IMR-90 (cell line): ENCODE measurements at regions not wholly inside any gene's neighbourhood (a gene's known extent, or its start where the extent isn't known, plus 50 kb on each side); places are given as distances from the start of the nearest gene placed in this dataset.

ENCODE experiments used
- ATAC-seq: fragments of 200-7000 bp; cut with Tn5 transposase; 2 replicates; pipeline ENCODE4 v1.9.1; 2020; ENCODE audit warnings: low read depth, mild to moderate bottlenecking, moderate library complexity
- BruUV-seq: library from RNA; stranded (reverse); fragments of 400-500 nt; replicated peaks from 2 replicates; lab custom pipeline; 2021; lab: Mats Ljungman, UMichigan
- CTCF ChIA-PET: fragments of 300-600 bp; formaldehyde crosslinking; extraction: SDS; loops from one replicate; lab custom pipeline; 2021; ENCODE audit warnings: antibody characterized with exemption; lab: Yijun Ruan, JAX
- POLR2A ChIA-PET: fragments of 300-600 bp; sonication (Branson Sonifier 250); formaldehyde crosslinking; loops from one replicate; lab custom pipeline; 2022; ENCODE audit warnings: antibody characterized with exemption; ENCODE audit not compliant: unreplicated experiment; lab: Charles Lee
- DNase-seq: peaks from one replicate; pipeline ENCODE4 v3.0.0; 2013
- H2AFZ ChIP-seq: replicated peaks from 2 replicates; pipeline ENCODE3; 2013; ENCODE audit warnings: low read length, mild to moderate bottlenecking; ENCODE audit not compliant: poor library complexity
- H2AK5ac ChIP-seq: 2 replicates; pipeline ENCODE4 v1.6.1; 2013; ENCODE audit warnings: low read depth, low read length, inconsistent platforms
- H2AK9ac ChIP-seq: replicated peaks from 2 replicates; pipeline ENCODE3; 2013; ENCODE audit warnings: mild to moderate bottlenecking, low read depth, low read length, moderate library complexity; ENCODE audit not compliant: poor library complexity
- H2BK120ac ChIP-seq: 2 replicates; pipeline ENCODE4 v1.6.1; 2013; ENCODE audit warnings: low read depth, low read length, inconsistent platforms
- H2BK15ac ChIP-seq: 3 replicates; pipeline ENCODE4 v1.6.1; 2013; ENCODE audit warnings: low read depth, low read length, inconsistent platforms
- H2BK20ac ChIP-seq: 2 replicates; pipeline ENCODE4 v1.6.1; 2013; ENCODE audit warnings: low read depth, mild to moderate bottlenecking, inconsistent platforms, low read length, moderate library complexity
- H2BK5ac ChIP-seq: 2 replicates; pipeline ENCODE4 v1.6.1; 2013; ENCODE audit warnings: mild to moderate bottlenecking, low read depth, low read length, inconsistent platforms; ENCODE audit not compliant: poor library complexity, severe bottlenecking
- H3K14ac ChIP-seq: replicated peaks from 2 replicates; pipeline ENCODE4 v1.6.1; 2013; ENCODE audit warnings: low read depth, low read length, inconsistent platforms
- H3K18ac ChIP-seq: 2 replicates; pipeline ENCODE4 v1.6.1; 2013; ENCODE audit warnings: low read depth, low read length, control low read depth
- H3K23ac ChIP-seq: 2 replicates; pipeline ENCODE4 v1.6.1; 2013; ENCODE audit warnings: low read depth, low read length, inconsistent platforms
- H3K27ac ChIP-seq: 2 replicates; pipeline ENCODE4 v1.5.1; 2013; ENCODE audit warnings: mild to moderate bottlenecking, control low read depth, low read length; ENCODE audit not compliant: insufficient read depth
- H3K27me3 ChIP-seq: 2 replicates; pipeline ENCODE4 v1.6.1; 2013; ENCODE audit warnings: low read length; ENCODE audit not compliant: control insufficient read depth, insufficient read depth
- H3K36me3 ChIP-seq: 2 replicates; pipeline ENCODE4 v1.6.1; 2013; ENCODE audit warnings: low read length, mixed read lengths; ENCODE audit not compliant: control insufficient read depth, insufficient read depth
- H3K4ac ChIP-seq: 2 replicates; pipeline ENCODE4 v1.6.1; 2013; ENCODE audit warnings: low read depth, low read length, inconsistent platforms
- H3K4me1 ChIP-seq: 2 replicates; pipeline ENCODE4 v1.6.1; 2013; ENCODE audit warnings: low read length, mixed read lengths; ENCODE audit not compliant: control insufficient read depth, insufficient read depth
- H3K4me2 ChIP-seq: 2 replicates; pipeline ENCODE4 v1.6.1; 2013; ENCODE audit warnings: low read depth, mild to moderate bottlenecking, control low read depth, low read length, moderate library complexity
- H3K4me3 ChIP-seq: 2 replicates; pipeline ENCODE4 v1.5.1; 2013; ENCODE audit warnings: low read depth, mild to moderate bottlenecking, control low read depth, low read length, moderate library complexity; ENCODE audit not compliant: insufficient read depth
- H3K56ac ChIP-seq: 2 replicates; pipeline ENCODE4 v1.6.1; 2013; ENCODE audit warnings: low read length, inconsistent platforms; ENCODE audit not compliant: insufficient read depth; ENCODE audit errors: extremely low read depth
- H3K79me1 ChIP-seq, 2 experiments: 2 replicates each; pipeline ENCODE4 v1.6.1; 2013; ENCODE audit warnings: low read length in 2 of 2, inconsistent platforms in 1 of 2, low read depth in 1 of 2
- H3K9ac ChIP-seq: 2 replicates; pipeline ENCODE4 v1.6.1; 2013; ENCODE audit warnings: low read depth, low read length, control low read depth
- H3K9me1 ChIP-seq: 2 replicates; pipeline ENCODE4 v1.6.1; 2013; ENCODE audit warnings: low read length, inconsistent platforms; ENCODE audit not compliant: insufficient read depth
- H3K9me3 ChIP-seq: 2 replicates; pipeline ENCODE4 v1.6.1; 2013; ENCODE audit warnings: low read length; ENCODE audit not compliant: control insufficient read depth, insufficient read depth
- H4K20me1 ChIP-seq: 2 replicates; pipeline ENCODE4 v1.6.1; 2013; ENCODE audit warnings: low read length, inconsistent platforms; ENCODE audit not compliant: insufficient read depth
- H4K5ac ChIP-seq: 2 replicates; pipeline ENCODE4 v1.6.1; 2013; ENCODE audit warnings: mild to moderate bottlenecking, low read depth, low read length, control low read depth
- H4K8ac ChIP-seq, 2 experiments: 2 replicates each; pipeline ENCODE4 v1.6.1; 2013; ENCODE audit warnings: low read depth in 2 of 2, low read length in 2 of 2, control low read depth in 1 of 2, inconsistent platforms in 1 of 2
- H4K91ac ChIP-seq: 2 replicates; pipeline ENCODE4 v1.6.1; 2013; ENCODE audit warnings: low read depth, low read length, inconsistent platforms; ENCODE audit not compliant: insufficient read depth
- BHLHE40 ChIP-seq: fragments of 150-350 bp; IDR thresholded peaks from 2 replicates; pipeline ENCODE4 v1.6.1; 2016; ENCODE audit warnings: mild to moderate bottlenecking, low read depth, low read length
- CEBPB ChIP-seq: IDR thresholded peaks from 2 replicates; pipeline ENCODE4 v1.6.1; 2012; ENCODE audit warnings: low read depth, low read length, improper control_type of control experiment
- ELK1 ChIP-seq: fragments of 150-350 bp; IDR thresholded peaks from 2 replicates; pipeline ENCODE4 v1.6.1; 2016; ENCODE audit warnings: low read depth, mild to moderate bottlenecking, low read length, moderate library complexity, borderline replicate concordance
- MAFK ChIP-seq: IDR thresholded peaks from 2 replicates; pipeline ENCODE4 v1.6.1; 2012; ENCODE audit warnings: low read depth, low read length, improper control_type of control experiment
- MAZ ChIP-seq: IDR thresholded peaks from 2 replicates; pipeline ENCODE4 v1.6.1; 2012; ENCODE audit warnings: low read depth, mild to moderate bottlenecking, low read length, improper control_type of control experiment, moderate library complexity, borderline replicate concordance
- NFE2L2 ChIP-seq: fragments of 150-350 bp; IDR thresholded peaks from 2 replicates; pipeline ENCODE4 v1.6.1; 2016; ENCODE audit warnings: low read depth, mild to moderate bottlenecking, low read length
- POLR2A ChIP-seq: IDR thresholded peaks from 2 replicates; pipeline ENCODE4 v1.6.1; 2012; ENCODE audit warnings: mild to moderate bottlenecking, low read depth, low read length
- RAD21 ChIP-seq: IDR thresholded peaks from 2 replicates; pipeline ENCODE4 v1.6.1; 2012; ENCODE audit warnings: low read length, improper control_type of control experiment
- RFX5 ChIP-seq: IDR thresholded peaks from 2 replicates; pipeline ENCODE4 v1.8.0; 2012; ENCODE audit warnings: low read depth, mild to moderate bottlenecking, low read length, moderate library complexity
- SMC3 ChIP-seq: fragments of 150-350 bp; IDR thresholded peaks from 2 replicates; pipeline ENCODE4 v1.6.1; 2016; ENCODE audit warnings: low read depth, mild to moderate bottlenecking, antibody characterized with exemption, low read length, moderate library complexity
- WGBS, 2 experiments: methylation state at CpG; one replicate each; pipeline versions ENCODE4 v1.1.5 to v1.1.7; 2013; ENCODE audit warnings: missing lambda C conversion rate in 2 of 2; ENCODE audit not compliant: insufficient read length in 1 of 2; ENCODE audit errors: extremely low coverage in 2 of 2; 5-methylcytosine and 5-hydroxymethylcytosine counted together
- dilution Hi-C: fragments of 300-500 bp; cut with HindIII; formaldehyde crosslinking; loops from one replicate; pipeline ENCODE4 v1.14.3; 2018; ENCODE audit warnings: low sequenced_read_pairs; ENCODE audit not compliant: unreplicated experiment
- in situ Hi-C: fragments of 300-500 bp; cut with MboI; formaldehyde crosslinking; loops from 3 replicates; pipeline ENCODE4 v1.14.3; 2019; ENCODE audit warnings: low sequenced_read_pairs, inconsistent platforms, mixed read lengths
- intact Hi-C: fragments of 100-400 bp; cut with micrococcal nuclease; formaldehyde crosslinking; loops from 2 replicates; pipeline ENCODE4 v1.10.0; 2022

- H2BK15ac ChIP-seq: no peak overlapping the region
- no TSS peak for BruUV-seq
- no peak overlapping the region for H3K27ac ChIP-seq
- H3K36me3 ChIP-seq: no peaks in the 10 kb centered on the region
- H4K8ac ChIP-seq: no peak overlapping the region
- no peak overlapping the region for H2AK5ac ChIP-seq
- no peaks in the 10 kb centered on the region for H4K20me1 ChIP-seq
- H3K4ac ChIP-seq: no peak overlapping the region
- H3K56ac ChIP-seq: no peak overlapping the region
- no peak overlapping the region for H3K14ac ChIP-seq
- TF ChIP-seq MAZ (no peak), NFE2L2 (no peak), SMC3 (no peak), MAFK (no peak), BHLHE40 (no peak), ELK1 (no peak), RAD21 (no peak), CEBPB (no peak), POLR2A (no peak), RFX5 (no peak)
- H3K4me3 ChIP-seq: no peak overlapping the region
- H3K9me3 ChIP-seq: no peaks in the 10 kb centered on the region
- peaks cover 15% of the 10 kb centered on the region for H3K27me3 ChIP-seq
- H2BK20ac ChIP-seq: no peak overlapping the region
- no peak overlapping the region for H2BK120ac ChIP-seq
- POLR2A ChIA-PET: no interaction called here
- no peaks in the 10 kb centered on the region for H3K9me1 ChIP-seq
- no peak overlapping the region for H2AK9ac ChIP-seq
- H4K91ac ChIP-seq: no peak overlapping the region
- H2AFZ ChIP-seq: no peak overlapping the region
- WGBS, 2 experiments: 89% methylated on average over 7 of the region's 11 CpGs; no CpG with 5 or more reads in 1 of the 2 experiments
- no peak overlapping the region for H3K18ac ChIP-seq
- DNase-seq (peak; percentile 46), ATAC-seq (no peak)
- no peak overlapping the region for H3K23ac ChIP-seq
- CTCF ChIA-PET: no interaction called here
- H3K4me2 ChIP-seq: no peak overlapping the region
- no peak overlapping the region for H4K5ac ChIP-seq
- no peak overlapping the region for H3K9ac ChIP-seq
- H2BK5ac ChIP-seq: no peak overlapping the region
- intact Hi-C loops: no loop called here
- in situ Hi-C loops: no loop called here
- no peaks in the 10 kb centered on the region for H3K79me1 ChIP-seq
- peaks cover 8% of the 10 kb centered on the region for H3K4me1 ChIP-seq
- dilution Hi-C loops: no loop called here
Observed at GRCh38 chr10:47058961-47059391, 147.7 kb downstream of the PTPN20 start.
